ENCODE measurements at regions not wholly inside any gene's neighbourhood (a gene's known extent, or its start where the extent isn't known, plus 50 kb on each side); places are given as distances from the start of the nearest gene placed in this dataset.

DNA sequence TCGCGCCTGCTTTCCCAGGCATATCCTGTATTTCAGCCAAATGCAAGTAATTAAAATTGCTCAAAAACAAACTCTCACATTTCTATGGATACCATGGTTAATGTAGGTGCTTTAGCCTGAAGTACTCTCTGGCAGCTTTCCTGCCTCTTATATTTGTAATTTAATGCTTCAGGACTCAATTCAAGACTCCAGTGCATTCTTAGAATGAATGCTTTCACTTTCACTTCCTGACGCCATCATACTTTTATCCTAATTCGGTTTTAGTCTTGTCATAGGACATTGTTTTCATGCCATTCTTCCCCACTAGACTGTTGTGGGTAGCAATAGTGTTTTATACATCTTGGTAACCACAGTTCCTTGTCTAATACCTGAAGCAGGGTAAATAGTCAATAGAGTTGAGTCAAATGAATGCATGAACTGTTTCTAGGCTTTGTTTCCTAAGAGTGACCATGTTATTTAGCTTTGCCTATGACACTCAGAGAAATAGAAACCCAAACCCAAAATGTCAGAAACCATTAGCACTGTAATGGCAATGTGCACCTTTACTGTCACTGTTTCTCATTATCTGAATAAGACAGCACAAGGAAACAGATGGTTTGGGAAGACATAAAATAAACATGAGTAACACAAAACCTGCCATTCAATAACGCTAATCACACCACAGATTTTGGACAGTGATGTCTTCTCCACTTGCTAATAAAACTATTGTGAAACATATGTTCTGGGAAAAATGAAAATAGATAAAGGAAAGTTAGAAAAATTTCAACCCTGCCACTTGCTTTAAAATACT lies 705.5 kb downstream of the CDH11 start:
- TF ChIP-seq, protein P1, sequence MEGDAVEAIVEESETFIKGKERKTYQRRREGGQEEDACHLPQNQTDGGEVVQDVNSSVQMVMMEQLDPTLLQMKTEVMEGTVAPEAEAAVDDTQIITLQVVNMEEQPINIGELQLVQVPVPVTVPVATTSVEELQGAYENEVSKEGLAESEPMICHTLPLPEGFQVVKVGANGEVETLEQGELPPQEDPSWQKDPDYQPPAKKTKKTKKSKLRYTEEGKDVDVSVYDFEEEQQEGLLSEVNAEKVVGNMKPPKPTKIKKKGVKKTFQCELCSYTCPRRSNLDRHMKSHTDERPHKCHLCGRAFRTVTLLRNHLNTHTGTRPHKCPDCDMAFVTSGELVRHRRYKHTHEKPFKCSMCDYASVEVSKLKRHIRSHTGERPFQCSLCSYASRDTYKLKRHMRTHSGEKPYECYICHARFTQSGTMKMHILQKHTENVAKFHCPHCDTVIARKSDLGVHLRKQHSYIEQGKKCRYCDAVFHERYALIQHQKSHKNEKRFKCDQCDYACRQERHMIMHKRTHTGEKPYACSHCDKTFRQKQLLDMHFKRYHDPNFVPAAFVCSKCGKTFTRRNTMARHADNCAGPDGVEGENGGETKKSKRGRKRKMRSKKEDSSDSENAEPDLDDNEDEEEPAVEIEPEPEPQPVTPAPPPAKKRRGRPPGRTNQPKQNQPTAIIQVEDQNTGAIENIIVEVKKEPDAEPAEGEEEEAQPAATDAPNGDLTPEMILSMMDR (IDR thresholded peaks at IDR 0.05): no peak
- no peak for TF ChIP-seq POLR2A (IDR thresholded peaks at IDR 0.05)

Measured in uterus (tissue), 2 donors.